D341Med (cell line): ENCODE measurements at regions not wholly inside any gene's neighbourhood (a gene's known extent, or its start where the extent isn't known, plus 50 kb on each side); places are given as distances from the start of the nearest gene placed in this dataset.
"Not testable (repeated sequence)": the region's sequence is repeated elsewhere in the genome, so short reads cannot be mapped to it uniquely, and the experiment has no call there.

ENCODE experiments used
- DNase-seq: peaks from one replicate; pipeline ENCODE4 v3.0.0; 2012; ENCODE audit warnings: low spot score

DNA sequence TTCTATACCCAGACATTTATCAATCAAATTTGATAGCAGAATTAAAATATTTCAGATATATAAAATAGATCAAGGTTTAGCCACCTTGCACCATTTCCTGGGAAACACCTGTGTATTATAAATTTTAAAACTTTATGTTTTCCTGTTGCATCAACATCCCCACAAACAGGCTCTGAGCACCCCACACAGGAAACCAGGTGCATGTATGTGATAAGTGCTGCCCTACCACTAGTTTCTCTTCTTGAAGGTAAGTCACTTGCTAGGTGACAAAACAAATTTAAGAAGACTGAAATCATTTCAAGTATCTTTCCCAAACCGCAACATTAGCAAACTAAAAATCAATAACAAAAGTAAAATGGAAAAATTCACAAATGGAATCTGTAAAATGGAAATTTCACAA is 496.1 kb upstream of the CCDC54 start:
- no peak for DNase-seq

DNA sequence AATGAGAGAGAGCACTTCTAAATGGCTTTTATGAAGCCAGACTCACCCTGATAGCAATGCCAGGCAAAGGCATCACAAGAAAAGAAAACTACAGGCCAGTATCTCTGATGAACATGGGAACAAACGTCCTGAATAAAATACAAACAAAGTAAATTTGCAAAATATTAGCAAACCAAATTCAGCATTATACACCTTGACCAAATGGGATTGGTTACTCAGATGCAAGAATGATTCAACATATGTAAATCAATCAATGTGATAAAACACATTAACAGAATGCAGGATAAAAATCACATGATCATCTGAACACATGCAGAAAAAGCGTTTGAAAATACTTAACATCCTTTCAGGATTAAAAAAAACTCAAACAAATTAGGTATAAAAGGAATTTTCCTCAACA is 494.9 kb upstream of the CCDC54 start:
- no peak for DNase-seq

DNA sequence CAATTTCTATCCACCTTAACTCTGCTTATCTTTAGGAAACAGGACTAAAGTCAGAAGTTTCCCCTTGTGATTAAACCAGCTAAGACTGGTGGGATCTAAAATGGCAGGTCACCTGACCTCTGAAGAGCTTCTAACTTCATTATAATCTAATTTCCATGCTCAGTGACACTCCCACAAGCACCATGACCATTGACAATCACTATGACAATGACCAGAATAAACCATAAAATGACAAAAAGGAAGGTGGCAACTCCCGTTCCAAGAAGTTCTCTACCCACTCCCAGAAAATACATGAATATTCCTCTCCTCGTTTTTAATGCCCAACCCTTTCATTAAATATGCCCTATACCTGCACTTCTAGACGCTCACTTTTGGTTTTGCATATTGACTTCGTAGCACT is 471.2 kb upstream of the CCDC54 start:
- DNase-seq, result no peak

DNA sequence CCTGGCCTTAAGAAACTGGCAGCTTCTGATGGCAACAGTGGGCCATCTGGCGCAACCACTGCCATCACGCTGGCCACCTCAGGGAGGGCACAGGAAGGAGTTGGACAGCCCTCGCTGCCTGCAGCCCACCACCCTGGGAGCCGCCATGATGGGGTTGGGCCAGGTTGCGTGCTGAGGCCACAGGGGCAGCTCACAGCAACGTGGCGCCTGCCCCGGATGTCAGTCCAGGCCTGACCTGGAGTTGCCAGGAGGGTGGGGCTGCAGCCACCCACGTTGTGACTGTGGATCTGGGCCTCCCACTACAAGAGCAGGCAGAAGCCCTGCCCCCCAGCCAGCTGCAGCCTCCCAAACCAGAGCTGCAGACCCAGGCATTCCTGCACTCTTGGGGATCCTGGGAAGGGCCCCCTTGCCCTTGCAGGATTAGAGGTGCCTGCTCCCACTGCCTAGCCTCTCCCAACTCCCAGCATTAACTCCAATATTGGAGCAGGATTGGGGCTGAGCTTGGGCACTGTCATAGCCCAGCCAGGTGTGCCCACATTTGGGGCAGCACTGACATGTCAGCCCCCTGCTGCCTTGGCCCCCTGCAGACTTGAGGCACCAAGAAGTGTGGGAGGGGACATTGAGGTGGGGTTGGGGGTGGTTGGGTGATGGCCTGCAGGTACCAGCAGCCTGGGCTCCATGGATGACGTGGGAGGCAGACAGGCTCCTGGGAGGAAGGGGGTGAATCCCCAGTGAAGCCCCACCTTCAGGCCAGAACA is 468.9 kb upstream of the CCDC54 start:
- no peak for DNase-seq

DNA sequence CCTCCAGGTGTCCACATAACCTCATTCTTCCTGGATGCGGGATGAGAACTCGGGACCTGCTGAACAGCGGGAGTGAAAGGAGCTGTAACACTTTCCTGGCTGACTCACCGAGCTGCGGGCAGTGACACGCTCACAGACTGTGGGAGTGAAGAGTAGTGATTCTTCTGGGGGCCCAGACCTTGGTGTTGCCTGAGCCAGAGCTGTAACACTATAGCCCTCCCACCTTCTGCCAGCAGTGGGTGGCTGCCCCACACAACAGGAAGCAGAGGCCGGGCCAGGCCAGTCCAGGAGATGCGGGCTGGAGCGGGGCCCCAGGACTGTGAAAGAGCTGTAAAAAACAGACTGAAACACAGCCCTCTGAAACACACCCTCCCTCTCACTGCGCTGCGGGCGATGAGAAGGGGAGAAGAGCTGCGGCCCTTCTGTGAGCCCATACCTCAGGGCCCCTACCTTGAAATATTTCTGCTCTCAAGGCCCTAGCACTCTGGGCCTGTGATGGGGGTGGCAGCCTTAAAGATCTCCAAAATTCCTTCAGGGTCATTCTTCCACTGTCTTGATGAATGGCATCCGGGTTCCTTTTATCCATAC is 464.0 kb upstream of the CCDC54 start:
- DNase-seq, result no peak

DNA sequence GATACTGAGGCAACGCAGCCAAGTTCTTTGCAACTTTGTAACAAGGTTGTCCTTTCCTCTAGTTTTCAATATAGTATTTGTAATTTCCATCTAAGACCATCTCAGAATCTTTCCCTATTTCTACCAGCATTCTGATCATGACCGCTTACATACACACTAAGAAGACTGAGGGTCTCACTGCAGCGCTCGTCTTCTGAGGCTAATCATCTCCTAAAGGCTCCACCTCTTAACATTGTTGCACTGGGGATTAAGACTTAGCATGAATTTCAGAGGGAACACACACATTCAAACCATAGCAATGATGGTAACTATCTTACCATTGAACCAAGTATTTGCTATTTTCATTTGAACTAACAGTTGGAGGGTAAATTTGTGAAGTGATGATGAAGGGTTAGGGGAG is 463.3 kb upstream of the CCDC54 start:
- no peak for DNase-seq

DNA sequence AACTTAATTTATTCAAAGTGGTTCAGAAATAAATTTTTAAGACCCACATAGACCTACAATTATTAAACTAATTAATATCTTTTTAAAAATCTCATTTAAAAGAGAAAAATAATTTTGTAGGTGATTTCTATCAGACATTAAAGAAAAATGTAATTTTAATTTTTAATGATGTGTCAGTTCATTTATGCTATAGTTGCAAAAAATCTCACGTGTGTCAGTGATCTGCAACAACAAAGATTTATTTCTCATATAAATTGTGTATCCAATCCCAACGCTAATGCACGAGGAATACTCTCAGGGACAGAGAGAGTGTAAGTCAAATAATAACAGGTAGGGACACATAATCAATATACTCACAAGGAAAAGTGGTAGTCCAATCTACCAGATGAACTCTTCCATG is 456.6 kb upstream of the CCDC54 start:
- no peak for DNase-seq

DNA sequence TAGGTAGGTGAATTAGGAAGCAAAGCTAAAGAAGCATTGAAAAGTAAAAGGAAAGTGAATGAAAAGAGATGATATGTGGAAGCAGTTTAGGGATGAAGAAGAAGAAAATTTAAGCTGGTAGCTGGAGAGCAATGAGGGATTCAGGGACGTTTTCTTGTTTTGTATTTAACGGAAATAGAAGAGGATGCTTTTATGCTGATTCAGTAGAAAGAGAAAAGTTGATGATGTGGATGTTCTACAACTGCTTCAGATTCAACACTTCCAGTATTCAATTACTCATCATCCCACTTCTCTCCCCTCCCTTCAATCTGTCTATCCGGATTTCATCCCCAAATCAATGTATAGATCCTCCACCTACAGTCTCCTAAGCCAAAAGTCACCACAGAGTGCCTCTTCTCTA is 448.2 kb upstream of the CCDC54 start:
- no peak for DNase-seq

DNA sequence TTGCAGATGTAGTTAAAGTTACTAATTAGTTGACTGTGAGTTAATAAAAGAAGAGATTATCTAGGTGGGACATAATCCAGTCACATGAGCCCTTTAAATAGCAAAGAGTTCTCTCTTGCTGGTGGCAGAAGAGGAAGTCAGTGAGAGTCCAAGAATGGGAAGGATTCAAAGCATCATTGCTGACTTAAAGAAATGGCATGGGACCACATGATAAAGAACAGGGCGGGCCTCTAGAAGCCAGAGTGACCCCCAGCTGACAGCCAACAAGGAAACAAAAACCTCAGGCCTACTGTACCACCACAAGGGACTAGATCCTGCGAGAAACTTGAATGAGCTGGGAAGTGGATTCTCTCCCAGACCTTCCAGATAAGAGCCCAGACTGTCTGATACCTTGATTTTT is 447.2 kb upstream of the CCDC54 start:
- DNase-seq, result no peak

DNA sequence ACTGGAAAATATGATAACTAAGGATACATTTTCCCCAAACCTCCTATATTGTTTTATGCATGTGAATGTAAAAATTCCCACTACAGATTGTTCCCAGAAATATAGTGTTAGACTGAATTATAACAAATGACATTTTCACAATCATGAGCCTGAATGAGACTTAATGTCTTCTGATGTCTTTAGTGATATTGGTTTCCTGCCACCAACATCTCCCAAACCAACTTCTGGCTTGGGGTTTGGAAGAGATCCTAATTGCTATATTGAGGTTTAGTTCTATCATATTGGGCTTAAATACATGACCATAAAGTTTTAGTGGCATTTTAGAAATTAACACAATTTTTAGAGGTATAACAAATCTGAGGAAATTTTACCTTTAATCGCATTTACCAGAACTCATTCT is 445.3 kb upstream of the CCDC54 start:
- no peak for DNase-seq

DNA sequence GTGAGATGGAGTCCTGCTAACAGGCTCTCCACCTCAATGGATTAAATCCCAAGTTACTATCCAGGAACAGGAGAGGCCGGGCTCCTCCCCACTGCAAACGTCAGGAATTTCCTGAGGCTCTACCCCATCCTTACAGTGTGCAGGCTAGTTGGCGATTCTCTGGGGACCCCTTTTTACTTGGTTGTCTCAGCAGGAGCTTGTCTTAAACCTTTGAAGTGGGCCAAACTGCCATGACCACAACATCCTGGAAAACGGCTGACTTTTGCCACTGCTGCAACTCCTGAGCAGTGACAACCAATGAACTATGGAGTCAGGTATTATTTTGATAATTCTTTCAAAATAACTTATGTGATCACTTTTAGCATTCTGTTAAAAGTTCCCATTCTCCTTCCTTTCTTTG is 440.9 kb upstream of the CCDC54 start:
- DNase-seq, result no peak

DNA sequence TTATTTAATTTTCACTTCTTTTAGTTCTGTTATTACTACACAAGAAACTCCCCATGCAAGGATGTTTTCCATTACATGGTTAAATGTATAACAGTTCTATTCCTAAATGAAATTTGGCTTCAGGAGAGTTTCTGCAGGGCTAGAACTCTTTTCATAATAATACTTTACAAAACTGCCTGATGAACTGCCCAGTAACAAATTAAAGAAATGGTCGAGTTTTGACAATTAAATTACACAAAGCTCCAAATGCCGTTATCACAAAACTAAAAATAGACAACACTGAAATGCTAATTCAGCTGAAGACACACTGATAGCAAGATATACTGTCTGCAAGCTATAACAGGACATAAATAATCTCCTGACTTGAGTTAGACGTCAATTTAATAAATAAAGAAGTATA is 435.2 kb upstream of the CCDC54 start:
- no peak for DNase-seq

DNA sequence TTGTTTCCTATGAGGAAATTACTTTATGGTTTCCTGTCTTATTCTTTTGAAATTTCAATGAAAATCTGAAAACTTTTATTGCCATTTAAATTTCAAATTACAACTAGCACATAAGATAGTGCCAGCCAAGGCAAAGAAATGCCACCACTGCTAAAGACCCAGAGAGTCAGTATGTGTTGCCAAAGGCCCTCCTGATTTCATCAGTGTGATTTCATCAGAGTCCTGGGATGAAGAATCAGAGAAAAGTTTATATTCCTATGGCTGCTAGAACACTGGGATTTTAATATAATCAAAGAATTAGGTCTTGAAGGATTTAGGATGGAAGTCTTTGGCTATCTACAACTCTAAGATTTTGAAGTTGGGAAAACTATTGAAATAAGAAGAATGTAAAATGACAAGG is 434.2 kb upstream of the CCDC54 start:
- no peak for DNase-seq

DNA sequence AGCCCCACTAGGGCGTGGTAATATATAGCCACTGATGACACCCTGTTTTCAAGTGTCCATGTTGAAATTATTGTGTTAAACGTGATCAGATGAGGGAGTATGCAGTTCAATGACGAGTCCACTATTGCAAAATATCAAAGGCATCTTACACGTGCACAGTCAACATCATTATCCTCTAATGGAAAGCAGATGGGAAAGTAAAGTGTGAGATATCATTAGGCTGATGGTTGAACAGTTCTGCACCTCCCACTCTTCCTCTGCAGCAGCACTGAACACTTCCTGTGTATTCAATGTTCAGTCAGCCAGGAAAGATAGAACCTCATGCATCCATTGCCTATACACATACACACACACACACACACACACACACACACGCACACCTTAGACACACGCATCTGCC is 431.8 kb upstream of the CCDC54 start:
- no peak for DNase-seq

DNA sequence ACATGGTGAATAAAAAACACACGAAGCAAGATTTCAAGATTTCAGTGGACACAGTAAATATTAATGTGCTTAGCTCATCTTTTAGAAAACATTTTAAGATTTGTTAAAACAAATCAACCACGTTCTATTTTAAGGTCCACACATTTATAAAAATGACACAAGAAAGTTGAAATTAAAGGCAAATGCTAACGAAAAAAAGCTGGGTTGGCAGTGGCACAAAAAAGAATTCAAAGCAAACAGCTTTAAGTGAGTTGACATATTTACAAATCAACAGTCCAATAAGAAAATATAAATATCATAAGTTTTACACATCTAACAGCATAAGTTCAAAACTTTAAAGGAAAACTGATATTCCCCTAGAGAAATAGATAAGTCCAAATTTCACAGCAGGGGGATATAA is 430.4 kb upstream of the CCDC54 start:
- no peak for DNase-seq

DNA sequence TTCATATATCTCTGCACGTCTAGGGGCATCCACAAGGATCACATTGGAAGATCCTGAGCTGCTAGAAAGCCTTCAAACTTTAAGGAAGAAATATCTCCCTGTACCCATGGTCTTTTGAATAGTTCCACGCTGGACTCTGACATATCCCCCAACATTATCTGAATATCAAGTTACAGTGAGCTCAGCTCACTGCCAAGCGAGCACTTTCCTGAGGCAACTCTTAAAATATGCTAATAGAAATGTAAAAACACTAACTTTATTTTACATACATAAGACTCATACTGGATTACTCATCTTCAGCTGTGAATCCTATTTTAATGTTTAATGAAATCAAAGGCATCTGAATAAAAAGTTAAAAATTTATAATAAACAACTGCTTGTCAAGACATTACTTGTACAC is 420.2 kb upstream of the CCDC54 start:
- no peak for DNase-seq

DNA sequence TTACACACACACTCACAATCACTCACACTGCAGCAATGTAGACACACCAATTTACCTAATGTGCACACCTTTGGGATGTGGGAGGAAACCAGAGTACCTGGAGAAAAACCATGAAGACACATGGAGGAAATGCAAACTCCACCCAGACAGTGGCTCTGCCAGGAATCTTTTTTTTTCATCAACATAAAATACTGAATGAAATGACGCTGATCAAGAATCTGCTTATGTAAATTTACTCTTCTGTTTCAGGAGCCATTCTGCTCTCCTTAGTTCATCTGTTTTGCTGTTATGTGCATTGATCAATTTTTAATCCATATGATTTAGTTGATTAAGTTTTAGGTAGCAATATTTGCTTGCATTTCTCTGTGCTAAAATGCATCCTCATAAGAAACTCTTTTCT is 414.2 kb upstream of the CCDC54 start:
- no peak for DNase-seq

DNA sequence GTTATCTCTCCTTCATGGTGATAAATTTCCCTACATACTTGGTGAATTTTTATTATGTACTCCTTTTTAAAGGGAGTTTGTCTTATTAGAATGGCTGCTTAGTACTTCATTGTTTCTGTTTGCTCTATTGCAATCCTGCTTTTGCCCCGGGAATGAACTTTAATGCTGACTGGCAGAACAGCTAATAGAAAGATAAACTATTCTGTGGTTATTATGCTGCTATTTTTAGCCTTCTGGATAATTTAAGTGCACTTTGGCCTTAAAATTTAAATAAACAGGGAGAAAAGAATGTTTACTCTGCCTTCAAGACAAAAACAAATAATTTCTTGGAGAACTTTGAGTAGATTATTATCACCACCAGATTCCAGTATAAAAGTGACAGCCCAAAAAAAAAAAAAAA is 413.8 kb upstream of the CCDC54 start:
- DNase-seq, result no peak

DNA sequence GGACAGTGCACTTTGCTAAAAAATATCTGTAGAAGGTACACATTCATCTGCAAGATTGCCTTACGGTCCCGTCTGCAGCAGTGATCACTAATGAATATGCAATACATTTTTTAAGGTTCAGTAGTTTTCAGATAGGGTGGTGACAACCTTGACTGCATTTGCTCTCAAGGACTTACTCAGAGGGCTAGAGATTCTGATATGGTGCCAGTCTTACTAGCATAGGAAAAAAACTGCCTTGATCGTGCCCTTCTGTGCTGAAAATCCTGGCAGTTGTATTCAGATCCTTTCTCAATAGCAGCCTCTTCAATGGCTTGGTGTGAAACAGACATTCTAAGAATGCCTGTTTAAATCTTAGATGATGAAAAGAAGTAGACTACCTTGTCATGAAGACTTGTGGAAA is 411.9 kb upstream of the CCDC54 start:
- DNase-seq, result no peak

DNA sequence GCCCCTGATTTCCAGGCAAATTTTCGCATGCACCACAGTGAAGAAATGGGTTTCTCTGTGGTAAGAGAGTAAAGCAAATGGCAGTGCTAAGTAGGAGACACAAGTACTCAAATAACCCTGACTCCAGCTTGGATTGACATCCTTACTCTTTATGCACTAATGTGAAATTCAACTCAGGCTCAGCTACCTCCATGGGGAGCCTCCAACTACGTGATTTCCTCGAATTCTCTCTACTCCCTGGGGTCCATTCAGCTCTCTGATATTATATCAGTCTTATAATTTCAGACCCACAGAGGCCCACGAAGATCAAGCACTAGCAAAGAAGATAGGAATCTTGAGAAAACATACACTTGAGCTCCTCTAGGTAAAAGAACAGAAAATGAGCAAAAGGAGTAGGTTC is 407.6 kb upstream of the CCDC54 start:
- DNase-seq, result no peak

DNA sequence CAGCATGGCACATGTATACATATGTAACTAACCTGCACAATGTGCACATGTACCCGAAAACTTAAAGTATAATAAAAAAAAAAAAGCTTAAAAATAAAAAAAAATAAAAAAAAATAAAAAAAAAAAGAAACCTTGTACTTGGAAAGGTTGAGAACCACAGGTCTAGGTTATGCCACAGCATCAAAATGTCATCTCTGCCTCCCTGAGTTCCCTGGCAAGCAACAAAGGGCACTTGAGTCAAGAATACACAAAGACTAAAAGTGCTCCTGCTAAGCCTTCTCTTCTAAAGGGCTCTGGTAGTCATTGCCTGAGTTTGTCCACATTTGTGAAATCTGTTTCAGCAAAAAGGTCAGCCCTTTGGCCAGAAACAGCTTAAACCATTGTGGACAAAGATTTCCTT is 395.8 kb upstream of the CCDC54 start:
- no peak for DNase-seq

DNA sequence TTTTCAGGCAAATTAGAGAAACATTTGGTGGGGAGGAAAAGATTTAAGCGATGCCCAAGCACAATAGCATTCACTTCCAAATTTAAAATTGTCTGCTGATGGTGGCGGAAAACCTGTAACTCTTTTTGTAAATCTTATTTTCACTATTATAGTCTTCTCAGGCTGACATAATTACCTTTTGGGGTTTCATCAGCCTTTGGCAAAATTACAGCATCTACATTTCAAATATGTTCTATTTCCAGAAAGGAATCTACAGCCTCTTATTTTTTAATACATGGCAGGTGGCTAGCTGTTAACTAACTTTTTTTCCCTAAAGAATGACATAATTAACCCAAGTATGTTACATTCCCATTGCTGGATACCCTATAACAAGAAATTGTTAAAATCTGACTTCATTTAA is 391.5 kb upstream of the CCDC54 start:
- no peak for DNase-seq

DNA sequence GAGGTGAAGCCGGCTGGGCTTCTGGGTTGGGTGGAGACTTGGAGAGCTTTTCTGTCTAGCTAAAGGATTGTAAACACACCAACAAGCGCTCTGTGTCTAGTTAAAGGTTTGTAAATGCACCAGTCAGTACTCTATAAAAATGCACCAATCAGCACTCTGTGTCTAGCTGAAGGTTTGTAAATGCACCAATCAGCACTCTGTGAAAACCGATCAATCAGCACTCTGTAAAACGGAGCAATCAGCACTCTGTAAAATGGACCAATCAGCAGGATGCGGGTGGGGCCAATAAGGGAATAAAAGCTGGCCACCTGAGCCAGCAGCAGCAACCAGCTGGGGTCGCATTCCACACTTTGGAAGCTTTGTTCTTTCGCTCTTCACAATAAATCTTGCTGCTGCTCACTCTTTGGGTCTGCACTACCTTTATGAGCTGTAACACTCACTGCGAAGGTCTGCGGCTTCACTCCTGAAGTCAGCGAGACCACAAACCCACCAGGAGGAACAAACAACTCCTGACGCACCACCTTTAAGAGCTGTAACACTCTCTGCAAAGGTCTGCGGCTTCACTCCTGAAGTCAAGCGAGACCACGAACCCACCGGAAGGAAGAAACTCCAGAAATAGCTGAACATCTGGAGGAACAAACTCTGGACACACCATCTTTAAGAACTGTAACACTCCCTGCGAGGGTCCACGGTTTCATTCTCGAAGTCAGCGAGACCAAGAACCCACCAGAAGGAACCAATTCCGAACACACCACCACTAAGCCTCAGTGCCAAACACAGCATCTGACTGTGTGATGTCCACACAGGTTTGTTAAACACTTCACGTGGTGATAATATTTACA is 378.2 kb upstream of the CCDC54 start:
- DNase-seq, result not testable (repeated sequence)
